ENCODE measurements at regions not wholly inside any gene's neighbourhood (a gene's known extent, or its start where the extent isn't known, plus 50 kb on each side); places are given as distances from the start of the nearest gene placed in this dataset.

DNA sequence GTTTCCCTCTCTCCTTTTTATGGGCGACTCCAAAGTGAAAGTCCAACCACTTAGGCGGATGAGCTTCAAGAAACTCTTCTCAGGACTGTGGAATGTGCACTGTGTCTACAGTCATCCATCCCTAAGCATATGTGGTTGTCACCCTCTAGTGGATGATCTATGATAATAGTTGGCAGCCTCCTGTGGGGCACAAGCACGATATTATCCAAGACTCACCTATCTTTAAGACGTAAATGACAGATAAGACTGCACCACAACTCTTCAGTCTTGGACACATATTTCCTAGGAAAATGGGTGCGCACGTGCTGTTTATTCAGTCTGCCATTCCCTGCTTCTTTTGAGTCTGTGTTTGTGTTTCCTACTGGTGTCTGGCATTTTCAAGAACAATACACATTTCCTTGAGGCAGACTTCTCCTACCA is 145.5 kb upstream of the CTAGE1 start:
- no peak overlapping the region for H3K27ac ChIP-seq (ENCODE audit: low read depth, low read length)
- no peak overlapping the region for H3K4me3 ChIP-seq (ENCODE audit: insufficient read depth, low read length, poor library complexity, severe bottlenecking)
- no peaks in the 10 kb centered on the region for H3K9me2 ChIP-seq (replicated peaks; ENCODE audit: insufficient read depth, low read length)
- H3K4me2 ChIP-seq (ENCODE audit: low read depth, low read length, poor library complexity, severe bottlenecking) = no peak overlapping the region
- H3K36me3 ChIP-seq (ENCODE audit: low read length) = no peaks in the 10 kb centered on the region
- H4K20me1 ChIP-seq (ENCODE audit: low read depth, low read length) = no peaks in the 10 kb centered on the region
- H3K79me2 ChIP-seq (ENCODE audit: insufficient read depth, low read length) = no peaks in the 10 kb centered on the region
- no peaks in the 10 kb centered on the region for H3F3A ChIP-seq (ENCODE audit: insufficient read depth)
- H2AFZ ChIP-seq (ENCODE audit: low read depth, low read length, severe bottlenecking) = no peak overlapping the region
- no peaks in the 10 kb centered on the region for H3K9me3 ChIP-seq (ENCODE audit: insufficient read depth, low read length)
- no peak overlapping the region for H3K9ac ChIP-seq (ENCODE audit: low read length)
- H3K27me3 ChIP-seq (ENCODE audit: low read length) = no peaks in the 10 kb centered on the region
- TF ChIP-seq EZH2phosphoT487 (conservative IDR thresholded peaks at IDR 0.05; ENCODE audit: low read length) = no peak
- TF ChIP-seq CTCF (IDR thresholded peaks at IDR 0.05; ENCODE audit: insufficient read depth, low read length, poor library complexity, severe bottlenecking) = peak; percentile 30

GRCh38 chr18:22564036-22564435 is 146.3 kb upstream of the CTAGE1 start:
- Histone ChIP-seq H3K36me3 (ENCODE audit: low read length) (no peaks in the 10 kb centered on the region), H2AFZ (ENCODE audit: low read depth, low read length, severe bottlenecking) (no peak overlapping the region), H3K9me3 (ENCODE audit: insufficient read depth, low read length) (no peaks in the 10 kb centered on the region), H3K4me2 (ENCODE audit: low read depth, low read length, poor library complexity, severe bottlenecking) (no peak overlapping the region), H4K20me1 (ENCODE audit: low read depth, low read length) (no peaks in the 10 kb centered on the region), H3K9me2 (replicated peaks; ENCODE audit: insufficient read depth, low read length) (no peaks in the 10 kb centered on the region), H3K27me3 (ENCODE audit: low read length) (no peaks in the 10 kb centered on the region), H3K27ac (ENCODE audit: low read depth, low read length) (no peak overlapping the region), H3K4me3 (ENCODE audit: insufficient read depth, low read length, poor library complexity, severe bottlenecking) (no peak overlapping the region), H3K9ac (ENCODE audit: low read length) (no peak overlapping the region), H3F3A (ENCODE audit: insufficient read depth) (no peaks in the 10 kb centered on the region), H3K79me2 (ENCODE audit: insufficient read depth, low read length) (no peaks in the 10 kb centered on the region)
- TF ChIP-seq CTCF (IDR thresholded peaks at IDR 0.05; ENCODE audit: insufficient read depth, low read length, poor library complexity, severe bottlenecking) = no peak
- no peak for TF ChIP-seq EZH2phosphoT487 (conservative IDR thresholded peaks at IDR 0.05; ENCODE audit: low read length)

DNA sequence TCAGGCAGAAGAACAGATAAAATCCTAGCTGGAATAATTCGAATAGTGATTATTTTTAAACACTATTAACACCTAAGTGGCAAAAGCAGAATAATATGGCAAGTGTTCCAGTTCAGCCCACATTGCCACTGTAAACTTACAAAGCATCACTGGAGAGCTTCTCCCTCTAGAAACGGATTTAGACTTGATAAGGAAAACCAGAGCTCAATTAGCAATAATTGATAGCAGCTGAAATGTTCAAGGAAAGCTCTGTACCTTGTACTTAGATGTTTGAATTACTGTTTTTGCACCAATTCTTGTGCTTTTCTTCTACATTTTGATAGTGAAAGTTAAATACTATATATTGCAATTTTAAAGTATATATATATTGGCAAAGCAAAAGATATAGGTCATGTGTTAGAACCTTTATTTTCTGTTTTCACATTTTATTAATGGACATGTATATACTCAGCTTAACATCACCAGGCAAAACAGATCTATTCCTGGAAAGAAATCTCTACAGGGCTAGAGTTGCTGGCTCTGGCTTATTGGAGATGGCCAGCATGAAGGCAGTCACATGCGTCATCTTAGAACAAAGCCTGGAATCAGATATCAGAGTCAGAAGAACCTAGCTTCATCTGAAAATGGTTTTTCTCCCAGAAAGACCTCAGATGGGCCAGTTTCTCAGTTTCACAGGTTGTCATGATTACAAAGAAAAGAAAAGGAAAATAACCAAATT is 149.1 kb upstream of the CTAGE1 start:
- Histone ChIP-seq H3K4me2 (ENCODE audit: low read depth, low read length, poor library complexity, severe bottlenecking) (no peak overlapping the region), H3K9me3 (ENCODE audit: insufficient read depth, low read length) (no peaks in the 10 kb centered on the region), H3K9me2 (replicated peaks; ENCODE audit: insufficient read depth, low read length) (no peaks in the 10 kb centered on the region), H3K9ac (ENCODE audit: low read length) (no peak overlapping the region), H3K79me2 (ENCODE audit: insufficient read depth, low read length) (no peaks in the 10 kb centered on the region), H3K36me3 (ENCODE audit: low read length) (no peaks in the 10 kb centered on the region), H4K20me1 (ENCODE audit: low read depth, low read length) (no peaks in the 10 kb centered on the region), H2AFZ (ENCODE audit: low read depth, low read length, severe bottlenecking) (no peak overlapping the region), H3K27ac (ENCODE audit: low read depth, low read length) (no peak overlapping the region), H3K4me3 (ENCODE audit: insufficient read depth, low read length, poor library complexity, severe bottlenecking) (no peak overlapping the region), H3K27me3 (ENCODE audit: low read length) (no peaks in the 10 kb centered on the region), H3F3A (ENCODE audit: insufficient read depth) (no peaks in the 10 kb centered on the region)
- TF ChIP-seq EZH2phosphoT487 (conservative IDR thresholded peaks at IDR 0.05; ENCODE audit: low read length) (no peak), CTCF (IDR thresholded peaks at IDR 0.05; ENCODE audit: insufficient read depth, low read length, poor library complexity, severe bottlenecking) (no peak)
